Ishikawa (cell line): ENCODE measurements at regions not wholly inside any gene's neighbourhood (a gene's known extent, or its start where the extent isn't known, plus 50 kb on each side); places are given as distances from the start of the nearest gene placed in this dataset.

Experiments used
- CEBPB ChIP-seq: IDR thresholded peaks from 2 replicates; pipeline ENCODE4 v1.6.1; 2012
- CREB1 ChIP-seq: IDR thresholded peaks from 2 replicates; pipeline ENCODE4 v1.6.1; 2012; ENCODE audit warnings: low read depth
- EGR1 ChIP-seq: IDR thresholded peaks from 2 replicates; pipeline ENCODE4 v1.6.1; 2012
- EP300 ChIP-seq: IDR thresholded peaks from 2 replicates; pipeline ENCODE4 v1.6.1; 2012; ENCODE audit warnings: borderline replicate concordance
- FOXM1 ChIP-seq: IDR thresholded peaks from 2 replicates; pipeline ENCODE4 v1.6.1; 2012; ENCODE audit warnings: low read depth, borderline replicate concordance
- MAX ChIP-seq: IDR thresholded peaks from 2 replicates; pipeline ENCODE4 v1.6.1; 2012
- NFIC ChIP-seq: IDR thresholded peaks from 2 replicates; pipeline ENCODE4 v1.6.1; 2012
- RAD21 ChIP-seq: IDR thresholded peaks from 2 replicates; pipeline ENCODE4 v1.6.1; 2012; ENCODE audit warnings: low read depth
- REST ChIP-seq: IDR thresholded peaks from 2 replicates; pipeline ENCODE4 v1.6.1; 2012; ENCODE audit warnings: low read depth, mild to moderate bottlenecking
- TAF1 ChIP-seq: IDR thresholded peaks from 2 replicates; pipeline ENCODE4 v1.6.1; 2012; ENCODE audit warnings: low read depth, mild to moderate bottlenecking
- TCF12 ChIP-seq: IDR thresholded peaks from 2 replicates; pipeline ENCODE4 v1.6.1; 2012; ENCODE audit warnings: low read depth
- TEAD4 ChIP-seq: IDR thresholded peaks from 2 replicates; pipeline ENCODE4 v1.6.1; 2012
- YY1 ChIP-seq: IDR thresholded peaks from 2 replicates; pipeline ENCODE4 v1.6.1; 2012; ENCODE audit warnings: low read depth
- ZBTB7A ChIP-seq: IDR thresholded peaks from 2 replicates; pipeline ENCODE4 v1.6.1; 2012; ENCODE audit warnings: low read depth
- TF ChIP-seq, protein P1 (sequence below): IDR thresholded peaks from 2 replicates; pipeline ENCODE4 v1.6.1; 2012

- TF ChIP-seq TEAD4 (no peak), CEBPB (no peak)
Measured at GRCh38 chr3:139824864-139825263, 110.1 kb upstream of the CLSTN2 start.

GRCh38 chr3:139814646-139815045, 120.3 kb upstream of the CLSTN2 start:
- TF ChIP-seq MAX (no peak), TAF1 (no peak), EGR1 (no peak), REST (no peak), NFIC (no peak), CREB1 (no peak), ZBTB7A (no peak), TCF12 (no peak), FOXM1 (no peak)
- TF ChIP-seq, protein P1, sequence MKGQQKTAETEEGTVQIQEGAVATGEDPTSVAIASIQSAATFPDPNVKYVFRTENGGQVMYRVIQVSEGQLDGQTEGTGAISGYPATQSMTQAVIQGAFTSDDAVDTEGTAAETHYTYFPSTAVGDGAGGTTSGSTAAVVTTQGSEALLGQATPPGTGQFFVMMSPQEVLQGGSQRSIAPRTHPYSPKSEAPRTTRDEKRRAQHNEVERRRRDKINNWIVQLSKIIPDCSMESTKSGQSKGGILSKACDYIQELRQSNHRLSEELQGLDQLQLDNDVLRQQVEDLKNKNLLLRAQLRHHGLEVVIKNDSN = no peak

- TF ChIP-seq MAX (no peak), CEBPB (no peak), TCF12 (no peak), NFIC (no peak), TEAD4 (no peak), TAF1 (no peak), FOXM1 (no peak), EGR1 (no peak), ZBTB7A (no peak)
- TF ChIP-seq, protein P1 = no peak
Measured at GRCh38 chr3:139811331-139811730, 123.7 kb upstream of the CLSTN2 start.

- TF ChIP-seq CREB1 (no peak), REST (no peak), TAF1 (no peak), FOXM1 (no peak), RAD21 (no peak), EP300 (no peak), YY1 (no peak), NFIC (no peak)
- TF ChIP-seq, protein P1 = no peak
Measured at GRCh38 chr3:139808201-139808600, 126.8 kb upstream of the CLSTN2 start.

DNA sequence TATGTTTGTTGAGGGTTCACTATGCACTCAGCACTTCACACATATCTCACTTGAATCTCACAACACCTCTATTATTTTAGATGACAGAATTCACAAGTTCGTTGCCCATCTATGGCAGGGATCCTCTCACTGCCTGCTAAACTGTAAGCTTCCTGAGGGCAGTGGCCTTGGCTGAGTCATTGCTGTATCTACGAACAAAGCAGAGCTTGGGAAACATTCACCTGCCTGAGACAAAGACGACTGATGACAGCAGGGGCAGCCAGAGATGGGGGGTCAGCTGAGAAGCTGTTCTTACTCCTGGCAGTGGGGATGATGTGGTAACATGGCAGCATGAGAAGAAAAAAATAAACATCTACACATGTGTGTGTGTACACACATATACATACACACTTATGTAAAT, 125.5 kb upstream of the NMNAT3 start:
- TF ChIP-seq EGR1 (no peak), NFIC (no peak), RAD21 (no peak)
- TF ChIP-seq, protein P1 = no peak

GRCh38 chr3:139797724-139798343, 120.1 kb upstream of the NMNAT3 start:
- TF ChIP-seq CREB1 (no peak), ZBTB7A (no peak), FOXM1 (no peak), REST (peak; percentile 95), TEAD4 (no peak), EP300 (no peak), MAX (no peak)
